GM10266 (cell line): ENCODE measurements at regions not wholly inside any gene's neighbourhood (a gene's known extent, or its start where the extent isn't known, plus 50 kb on each side); places are given as distances from the start of the nearest gene placed in this dataset.

Experiments used
- DNase-seq: peaks from one replicate; pipeline ENCODE4 v3.0.0; 2012; ENCODE audit errors: extremely low spot score
- CTCF ChIP-seq: IDR thresholded peaks from 2 replicates; pipeline ENCODE4 v1.5.1; 2012; ENCODE audit warnings: mild to moderate bottlenecking, low read depth; ENCODE audit not compliant: control insufficient read depth, insufficient read depth; ENCODE audit errors: missing control alignments

- DNase-seq = no peak
- TF ChIP-seq CTCF = no peak
These were observed 71.3 kb downstream of the TMEM18 start for GRCh38 chr2:605674-606608.

GRCh38 chr2:604854-605524, 72.2 kb downstream of the TMEM18 start:
- no peak for DNase-seq
- no peak for TF ChIP-seq CTCF

- no peak for TF ChIP-seq CTCF
- no peak for DNase-seq
These were observed 72.8 kb downstream of the TMEM18 start for GRCh38 chr2:604385-604784.

- TF ChIP-seq CTCF = no peak
These were observed 73.3 kb downstream of the TMEM18 start for GRCh38 chr2:603869-604268.

GRCh38 chr2:603427-603826, 73.8 kb downstream of the TMEM18 start:
- no peak for DNase-seq
- TF ChIP-seq CTCF = no peak

More at GRCh38 chr2:603869-604268, 73.3 kb downstream of the TMEM18 start:
- no peak for DNase-seq

GRCh38 chr2:602571-603359, 74.4 kb downstream of the TMEM18 start:
- no peak for DNase-seq
- no peak for TF ChIP-seq CTCF
